ENCODE measurements at regions not wholly inside any gene's neighbourhood (a gene's known extent, or its start where the extent isn't known, plus 50 kb on each side); places are given as distances from the start of the nearest gene placed in this dataset.

DNA sequence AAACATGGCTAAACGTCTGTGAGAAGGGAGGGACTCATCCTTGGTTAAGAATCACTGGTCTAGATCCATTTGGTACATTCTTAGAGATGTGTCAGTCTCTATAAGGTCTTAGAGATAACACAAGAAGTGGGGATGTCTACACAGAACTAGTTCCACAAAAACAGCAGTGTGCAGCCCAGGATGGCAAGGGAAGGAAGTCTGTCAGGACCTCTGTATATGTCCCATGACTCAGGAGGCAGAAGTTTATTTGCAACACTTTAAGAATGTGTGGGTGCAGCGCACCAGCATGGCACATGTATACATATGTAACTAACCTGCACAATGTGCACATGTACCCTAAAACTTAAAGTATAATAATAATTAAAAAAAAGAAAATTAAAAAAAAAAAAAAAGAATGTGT, 548.5 kb upstream of the SOX9 start:
- H3K4me1 ChIP-seq (ENCODE audit: control insufficient read depth in 4 of 4, insufficient read depth in 4 of 4, low read length in 3 of 4), result no peaks in the 10 kb centered on the region
- WGBS, result 68% methylated on average over 2 of the region's 2 CpGs
- no peaks in the 10 kb centered on the region for H3K27me3 ChIP-seq (ENCODE audit: control insufficient read depth in 4 of 4, insufficient read depth in 4 of 4, low read length in 3 of 4)
- TF ChIP-seq GABPA (IDR thresholded peaks at IDR 0.05 in 1 of 2, conservative IDR thresholded peaks at IDR 0.05 in 1 of 2) (no peak), YY1 (IDR thresholded peaks at IDR 0.05) (no peak), EGR1 (IDR thresholded peaks at IDR 0.05; ENCODE audit: low read depth in 2 of 2) (no peak), RXRA (IDR thresholded peaks at IDR 0.05) (no peak), NR2F2 (IDR thresholded peaks at IDR 0.05) (no peak), FOXA1 (IDR thresholded peaks at IDR 0.05) (no peak), JUND (IDR thresholded peaks at IDR 0.05) (no peak), HNF4A (conservative IDR thresholded peaks at IDR 0.05) (no peak), FOXA2 (IDR thresholded peaks at IDR 0.05) (no peak), RAD21 (IDR thresholded peaks at IDR 0.05) (no peak), HNF4G (IDR thresholded peaks at IDR 0.05) (no peak), TAF1 (conservative IDR thresholded peaks at IDR 0.05) (no peak), SP1 (IDR thresholded peaks at IDR 0.05) (no peak)
- TF ChIP-seq, protein P1, sequence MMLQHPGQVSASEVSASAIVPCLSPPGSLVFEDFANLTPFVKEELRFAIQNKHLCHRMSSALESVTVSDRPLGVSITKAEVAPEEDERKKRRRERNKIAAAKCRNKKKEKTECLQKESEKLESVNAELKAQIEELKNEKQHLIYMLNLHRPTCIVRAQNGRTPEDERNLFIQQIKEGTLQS (IDR thresholded peaks at IDR 0.05), result no peak
- TF ChIP-seq, protein P2, sequence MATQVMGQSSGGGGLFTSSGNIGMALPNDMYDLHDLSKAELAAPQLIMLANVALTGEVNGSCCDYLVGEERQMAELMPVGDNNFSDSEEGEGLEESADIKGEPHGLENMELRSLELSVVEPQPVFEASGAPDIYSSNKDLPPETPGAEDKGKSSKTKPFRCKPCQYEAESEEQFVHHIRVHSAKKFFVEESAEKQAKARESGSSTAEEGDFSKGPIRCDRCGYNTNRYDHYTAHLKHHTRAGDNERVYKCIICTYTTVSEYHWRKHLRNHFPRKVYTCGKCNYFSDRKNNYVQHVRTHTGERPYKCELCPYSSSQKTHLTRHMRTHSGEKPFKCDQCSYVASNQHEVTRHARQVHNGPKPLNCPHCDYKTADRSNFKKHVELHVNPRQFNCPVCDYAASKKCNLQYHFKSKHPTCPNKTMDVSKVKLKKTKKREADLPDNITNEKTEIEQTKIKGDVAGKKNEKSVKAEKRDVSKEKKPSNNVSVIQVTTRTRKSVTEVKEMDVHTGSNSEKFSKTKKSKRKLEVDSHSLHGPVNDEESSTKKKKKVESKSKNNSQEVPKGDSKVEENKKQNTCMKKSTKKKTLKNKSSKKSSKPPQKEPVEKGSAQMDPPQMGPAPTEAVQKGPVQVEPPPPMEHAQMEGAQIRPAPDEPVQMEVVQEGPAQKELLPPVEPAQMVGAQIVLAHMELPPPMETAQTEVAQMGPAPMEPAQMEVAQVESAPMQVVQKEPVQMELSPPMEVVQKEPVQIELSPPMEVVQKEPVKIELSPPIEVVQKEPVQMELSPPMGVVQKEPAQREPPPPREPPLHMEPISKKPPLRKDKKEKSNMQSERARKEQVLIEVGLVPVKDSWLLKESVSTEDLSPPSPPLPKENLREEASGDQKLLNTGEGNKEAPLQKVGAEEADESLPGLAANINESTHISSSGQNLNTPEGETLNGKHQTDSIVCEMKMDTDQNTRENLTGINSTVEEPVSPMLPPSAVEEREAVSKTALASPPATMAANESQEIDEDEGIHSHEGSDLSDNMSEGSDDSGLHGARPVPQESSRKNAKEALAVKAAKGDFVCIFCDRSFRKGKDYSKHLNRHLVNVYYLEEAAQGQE (IDR thresholded peaks at IDR 0.05), result no peak
- TF ChIP-seq, protein P3, sequence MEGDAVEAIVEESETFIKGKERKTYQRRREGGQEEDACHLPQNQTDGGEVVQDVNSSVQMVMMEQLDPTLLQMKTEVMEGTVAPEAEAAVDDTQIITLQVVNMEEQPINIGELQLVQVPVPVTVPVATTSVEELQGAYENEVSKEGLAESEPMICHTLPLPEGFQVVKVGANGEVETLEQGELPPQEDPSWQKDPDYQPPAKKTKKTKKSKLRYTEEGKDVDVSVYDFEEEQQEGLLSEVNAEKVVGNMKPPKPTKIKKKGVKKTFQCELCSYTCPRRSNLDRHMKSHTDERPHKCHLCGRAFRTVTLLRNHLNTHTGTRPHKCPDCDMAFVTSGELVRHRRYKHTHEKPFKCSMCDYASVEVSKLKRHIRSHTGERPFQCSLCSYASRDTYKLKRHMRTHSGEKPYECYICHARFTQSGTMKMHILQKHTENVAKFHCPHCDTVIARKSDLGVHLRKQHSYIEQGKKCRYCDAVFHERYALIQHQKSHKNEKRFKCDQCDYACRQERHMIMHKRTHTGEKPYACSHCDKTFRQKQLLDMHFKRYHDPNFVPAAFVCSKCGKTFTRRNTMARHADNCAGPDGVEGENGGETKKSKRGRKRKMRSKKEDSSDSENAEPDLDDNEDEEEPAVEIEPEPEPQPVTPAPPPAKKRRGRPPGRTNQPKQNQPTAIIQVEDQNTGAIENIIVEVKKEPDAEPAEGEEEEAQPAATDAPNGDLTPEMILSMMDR (IDR thresholded peaks at IDR 0.05; ENCODE audit: low read depth, low read length, missing input control), result no peak
- TF ChIP-seq, protein P4, sequence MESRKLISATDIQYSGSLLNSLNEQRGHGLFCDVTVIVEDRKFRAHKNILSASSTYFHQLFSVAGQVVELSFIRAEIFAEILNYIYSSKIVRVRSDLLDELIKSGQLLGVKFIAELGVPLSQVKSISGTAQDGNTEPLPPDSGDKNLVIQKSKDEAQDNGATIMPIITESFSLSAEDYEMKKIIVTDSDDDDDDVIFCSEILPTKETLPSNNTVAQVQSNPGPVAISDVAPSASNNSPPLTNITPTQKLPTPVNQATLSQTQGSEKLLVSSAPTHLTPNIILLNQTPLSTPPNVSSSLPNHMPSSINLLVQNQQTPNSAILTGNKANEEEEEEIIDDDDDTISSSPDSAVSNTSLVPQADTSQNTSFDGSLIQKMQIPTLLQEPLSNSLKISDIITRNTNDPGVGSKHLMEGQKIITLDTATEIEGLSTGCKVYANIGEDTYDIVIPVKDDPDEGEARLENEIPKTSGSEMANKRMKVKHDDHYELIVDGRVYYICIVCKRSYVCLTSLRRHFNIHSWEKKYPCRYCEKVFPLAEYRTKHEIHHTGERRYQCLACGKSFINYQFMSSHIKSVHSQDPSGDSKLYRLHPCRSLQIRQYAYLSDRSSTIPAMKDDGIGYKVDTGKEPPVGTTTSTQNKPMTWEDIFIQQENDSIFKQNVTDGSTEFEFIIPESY (IDR thresholded peaks at IDR 0.05), result no peak
- TF ChIP-seq, protein P5, sequence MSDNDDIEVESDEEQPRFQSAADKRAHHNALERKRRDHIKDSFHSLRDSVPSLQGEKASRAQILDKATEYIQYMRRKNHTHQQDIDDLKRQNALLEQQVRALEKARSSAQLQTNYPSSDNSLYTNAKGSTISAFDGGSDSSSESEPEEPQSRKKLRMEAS (IDR thresholded peaks at IDR 0.05), result no peak
- no peaks in the 10 kb centered on the region for H3K36me3 ChIP-seq (ENCODE audit: control insufficient read depth in 4 of 4, insufficient read depth in 3 of 4, low read depth in 1 of 4, low read length in 3 of 4)
- H3K27ac ChIP-seq (ENCODE audit: low read depth in 1 of 2, low read length in 2 of 2), result no peak overlapping the region
- no peaks in the 10 kb centered on the region for H3K9me3 ChIP-seq (ENCODE audit: control insufficient read depth in 4 of 4, low read length in 3 of 4)
- DNase-seq (ENCODE audit: low spot score), result no peak
- no peak overlapping the region for H3K4me3 ChIP-seq (ENCODE audit: low read depth in 1 of 3, low read length in 3 of 3)
- no peak overlapping the region for H3K9ac ChIP-seq (ENCODE audit: low read depth in 1 of 2, low read length in 2 of 2)

Measured in liver (tissue), 8 donors.